Lower leg skin (tissue), 4 donors: ENCODE measurements at regions not wholly inside any gene's neighbourhood (a gene's known extent, or its start where the extent isn't known, plus 50 kb on each side); places are given as distances from the start of the nearest gene placed in this dataset.

Experiments used
- DNase-seq, 2 donors: peaks; one replicate each; pipeline ENCODE4 v3.0.0-alpha.2; 2019; ENCODE audit warnings: low spot score in 2 of 2
- H3K4me3 ChIP-seq: fragments of 200-600 bp; sonication (generic); 2 replicates; pipeline ENCODE4 v1.5.1; 2017; ENCODE audit warnings: mild to moderate bottlenecking, low read depth; ENCODE audit not compliant: poor library complexity, severe bottlenecking
- POLR2A ChIP-seq, 2 donors: fragments of 450-650 bp; IDR thresholded peaks; one replicate each; pipeline ENCODE4 v1.6.1; 2016 to 2017; ENCODE audit warnings: antibody characterized with exemption in 2 of 2, mild to moderate bottlenecking in 1 of 2, moderate library complexity in 1 of 2
- WGBS, 2 donors: methylation state at CpG; one replicate each; pipeline ENCODE4 v1.1.5; 2018; 5-methylcytosine and 5-hydroxymethylcytosine counted together
- intact Hi-C: fragments of 100-400 bp; cut with DNase I; formaldehyde crosslinking; loops from one replicate; pipeline ENCODE4 v1.15.0; 2023; ENCODE audit warnings: low total_unique reads
- TF ChIP-seq, protein P1 (sequence below), 3 donors: fragments of 450-650 bp; IDR thresholded peaks; one replicate each; pipeline ENCODE4 v1.5.1; 2016; ENCODE audit warnings: antibody characterized with exemption in 3 of 3, mild to moderate bottlenecking in 3 of 3, moderate library complexity in 2 of 3

DNA sequence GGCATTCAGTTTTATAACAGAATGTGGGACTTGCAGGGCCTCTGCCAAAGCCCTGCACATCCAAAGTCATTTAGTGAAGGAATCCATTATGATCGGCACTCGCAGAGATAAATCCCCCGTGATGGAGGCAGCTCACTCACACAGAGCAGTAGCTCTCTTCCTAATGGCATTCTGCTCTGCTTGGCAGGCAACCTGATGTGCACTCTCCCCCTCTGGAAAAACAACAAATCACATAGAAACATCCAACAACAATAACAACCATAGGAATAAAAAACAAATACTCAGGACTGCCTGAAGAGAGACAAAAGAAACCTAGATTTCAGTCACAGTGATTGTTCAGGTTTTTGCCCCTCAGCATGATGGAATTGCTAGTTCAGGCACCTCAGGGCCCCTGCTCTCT is 59.7 kb downstream of the NAA11 start:
- no peak for DNase-seq
- 75 to 83% methylated on average over 3 of the region's 3 CpGs for WGBS, 2 donors
- TF ChIP-seq POLR2A (IDR thresholded peaks at IDR 0.05) = no peak
- TF ChIP-seq, protein P1, sequence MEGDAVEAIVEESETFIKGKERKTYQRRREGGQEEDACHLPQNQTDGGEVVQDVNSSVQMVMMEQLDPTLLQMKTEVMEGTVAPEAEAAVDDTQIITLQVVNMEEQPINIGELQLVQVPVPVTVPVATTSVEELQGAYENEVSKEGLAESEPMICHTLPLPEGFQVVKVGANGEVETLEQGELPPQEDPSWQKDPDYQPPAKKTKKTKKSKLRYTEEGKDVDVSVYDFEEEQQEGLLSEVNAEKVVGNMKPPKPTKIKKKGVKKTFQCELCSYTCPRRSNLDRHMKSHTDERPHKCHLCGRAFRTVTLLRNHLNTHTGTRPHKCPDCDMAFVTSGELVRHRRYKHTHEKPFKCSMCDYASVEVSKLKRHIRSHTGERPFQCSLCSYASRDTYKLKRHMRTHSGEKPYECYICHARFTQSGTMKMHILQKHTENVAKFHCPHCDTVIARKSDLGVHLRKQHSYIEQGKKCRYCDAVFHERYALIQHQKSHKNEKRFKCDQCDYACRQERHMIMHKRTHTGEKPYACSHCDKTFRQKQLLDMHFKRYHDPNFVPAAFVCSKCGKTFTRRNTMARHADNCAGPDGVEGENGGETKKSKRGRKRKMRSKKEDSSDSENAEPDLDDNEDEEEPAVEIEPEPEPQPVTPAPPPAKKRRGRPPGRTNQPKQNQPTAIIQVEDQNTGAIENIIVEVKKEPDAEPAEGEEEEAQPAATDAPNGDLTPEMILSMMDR (IDR thresholded peaks at IDR 0.05) = no peak
- intact Hi-C loops = no loop called here
- H3K4me3 ChIP-seq = no peak overlapping the region

DNA sequence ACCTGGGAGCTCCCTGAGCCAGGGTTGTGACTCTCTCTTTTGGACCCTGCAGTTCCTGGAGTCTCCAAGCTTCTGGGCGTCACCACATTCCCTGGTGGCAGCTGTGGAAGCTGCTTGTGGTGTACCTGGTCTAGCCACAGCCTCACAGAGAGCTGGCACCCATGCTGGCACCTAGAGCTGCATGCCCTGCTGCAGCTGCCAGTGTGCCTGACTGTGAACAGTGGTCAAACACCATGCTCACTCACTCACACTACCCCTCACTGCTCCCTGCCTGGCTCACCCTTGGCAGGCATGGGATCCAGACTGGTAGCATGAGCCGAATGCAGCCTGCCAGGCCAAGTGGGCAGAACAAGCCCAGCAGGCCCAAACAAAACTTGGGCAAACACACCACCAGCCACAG is 66.6 kb downstream of the NAA11 start:
- WGBS, 2 donors = 76 to 84% methylated on average over 2 of the region's 2 CpGs
- TF ChIP-seq, protein P1 (IDR thresholded peaks at IDR 0.05) = no peak
- no peak for TF ChIP-seq POLR2A (IDR thresholded peaks at IDR 0.05)
- H3K4me3 ChIP-seq = no peak overlapping the region
- no peak for DNase-seq
- intact Hi-C loops = no loop called here

DNA sequence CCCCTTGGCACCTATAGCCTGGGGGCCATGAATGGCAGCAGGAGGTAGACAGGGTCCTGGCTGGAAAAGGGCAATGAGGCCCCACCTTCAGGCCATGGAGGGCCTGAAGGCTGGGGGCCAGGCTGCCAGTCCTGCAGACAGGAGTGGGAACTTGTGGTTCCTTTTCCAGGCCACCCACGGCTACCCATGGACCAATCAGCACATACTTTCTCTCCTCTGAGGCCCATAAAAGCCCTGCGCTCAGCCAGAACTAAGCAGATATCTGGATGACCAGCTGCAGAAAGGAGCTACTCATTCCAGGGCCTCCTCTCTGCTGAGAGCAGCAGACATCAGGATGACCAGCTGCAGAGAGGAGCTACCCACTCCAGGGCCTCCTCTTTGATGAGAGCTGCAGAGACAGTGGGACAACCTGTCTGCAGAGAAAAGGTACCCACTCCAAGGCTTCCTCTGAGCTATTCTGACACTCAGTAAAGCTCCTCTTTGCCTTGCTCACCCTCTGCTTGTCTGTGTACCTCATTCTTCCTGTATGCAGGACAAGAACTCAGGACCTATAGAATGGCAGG is 67.2 kb downstream of the NAA11 start:
- 94% methylated on average over 2 of the region's 2 CpGs; no CpG with 5 or more reads in 1 of the 2 donors for WGBS, 2 donors
- H3K4me3 ChIP-seq = no peak overlapping the region
- intact Hi-C loops = no loop called here
- TF ChIP-seq, protein P1 (IDR thresholded peaks at IDR 0.05) = no peak
- no peak for TF ChIP-seq POLR2A (IDR thresholded peaks at IDR 0.05)
- DNase-seq = no peak

DNA sequence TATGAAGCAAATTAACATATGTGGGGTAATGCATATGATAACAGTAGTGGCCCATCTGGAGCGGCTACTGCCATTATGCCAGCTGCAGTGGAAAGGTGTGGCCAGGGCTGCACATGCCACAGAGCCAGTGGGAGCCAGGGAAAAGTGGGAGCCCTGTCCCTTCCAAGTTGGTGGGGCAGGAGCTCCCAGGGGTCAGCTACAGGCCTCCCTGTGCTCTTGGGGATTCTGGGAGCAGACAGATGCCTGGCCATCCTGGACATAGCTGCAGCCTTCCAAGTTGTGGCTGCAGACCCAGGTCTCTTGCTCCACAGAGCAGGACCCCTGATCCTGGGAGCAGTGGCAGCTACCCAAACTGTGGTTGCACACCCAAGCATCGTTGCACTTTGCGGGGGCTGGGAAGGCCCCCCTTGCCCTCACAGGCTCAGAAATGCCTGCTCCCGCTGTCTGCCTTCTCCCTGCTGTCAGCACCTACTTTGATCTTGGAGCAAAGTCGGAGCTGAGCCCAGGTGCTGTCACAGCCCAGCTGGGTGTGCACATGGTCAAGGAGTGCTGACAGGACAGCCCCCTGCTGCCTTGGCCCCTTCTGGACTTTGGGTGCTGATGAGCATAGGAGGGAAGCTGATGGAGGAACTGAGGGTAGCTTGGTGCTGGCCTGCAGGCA is 67.8 kb downstream of the NAA11 start:
- intact Hi-C loops = no loop called here
- no peak for DNase-seq
- WGBS, 2 donors = 92 to 94% methylated on average over 5 of the region's 5 CpGs
- no peak overlapping the region for H3K4me3 ChIP-seq
- TF ChIP-seq POLR2A (IDR thresholded peaks at IDR 0.05) = no peak
- TF ChIP-seq, protein P1 (IDR thresholded peaks at IDR 0.05) = no peak

DNA sequence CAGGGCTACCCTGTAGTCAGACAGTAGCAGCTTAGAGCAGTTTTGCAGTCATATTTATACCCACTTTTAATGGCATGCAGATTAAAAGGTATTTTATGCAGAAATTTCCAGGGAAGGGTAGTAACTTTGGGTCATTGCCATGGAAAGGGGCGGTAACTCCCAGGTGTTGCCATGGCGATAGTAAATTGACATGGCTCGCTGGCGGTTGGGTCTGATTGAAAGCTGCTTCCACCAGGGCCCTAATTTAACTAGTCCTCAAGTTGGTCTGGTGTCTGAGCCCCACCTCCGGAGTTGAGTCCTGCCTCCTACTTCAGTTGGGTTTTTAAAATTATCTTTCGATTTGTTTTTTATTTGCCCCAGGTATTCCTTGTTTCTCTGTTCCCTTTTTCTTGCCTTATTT is 70.1 kb downstream of the NAA11 start:
- WGBS, 2 donors = 74% methylated on average over 6 of the region's 6 CpGs
- H3K4me3 ChIP-seq = no peak overlapping the region
- no peak for DNase-seq
- intact Hi-C loops = no loop called here
- no peak for TF ChIP-seq POLR2A (IDR thresholded peaks at IDR 0.05)
- TF ChIP-seq, protein P1 (IDR thresholded peaks at IDR 0.05) = no peak

DNA sequence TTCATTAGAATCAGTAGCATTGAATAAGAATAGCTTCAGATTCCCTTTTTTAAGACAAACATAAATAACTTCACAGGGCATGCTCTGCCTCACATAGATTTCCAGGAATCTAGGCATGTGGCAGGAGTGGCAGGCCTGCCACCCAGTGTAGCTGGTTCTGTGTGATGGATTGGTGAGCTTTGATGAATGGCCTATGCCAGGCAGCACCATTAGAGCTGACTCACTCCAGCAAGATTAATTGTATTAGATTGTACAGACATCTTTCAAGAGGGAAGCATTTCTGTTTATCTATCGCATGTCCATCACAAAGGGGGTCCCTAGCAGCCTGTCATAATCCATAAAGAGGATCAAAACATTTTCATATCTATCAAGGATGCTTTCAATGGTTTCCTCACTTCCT is 71.9 kb downstream of the NAA11 start:
- H3K4me3 ChIP-seq = no peak overlapping the region
- 90 to 91% methylated on average over 1 of the region's 1 CpG for WGBS, 2 donors
- TF ChIP-seq, protein P1 (IDR thresholded peaks at IDR 0.05) = no peak
- no peak for DNase-seq
- intact Hi-C loops = no loop called here
